Skeletal muscle cell (primary cell): ENCODE measurements at regions not wholly inside any gene's neighbourhood (a gene's known extent, or its start where the extent isn't known, plus 50 kb on each side); places are given as distances from the start of the nearest gene placed in this dataset.

ENCODE experiments used
- DNase-seq: peaks from one replicate; pipeline ENCODE4 v3.0.0-alpha.2; 2010; ENCODE audit warnings: low read depth
- H3K4me3 ChIP-seq: 2 replicates; pipeline ENCODE4 v1.5.1; 2011; ENCODE audit warnings: low read depth, mild to moderate bottlenecking, control low read depth, low read length, moderate library complexity

GRCh38 chr5:30804739-30805505, 388.6 kb upstream of the CDH6 start:
- no peak for DNase-seq
- H3K4me3 ChIP-seq = no peak overlapping the region

- no peak for DNase-seq
Measured at GRCh38 chr5:30802961-30803705, 390.4 kb upstream of the CDH6 start.

GRCh38 chr5:30781643-30782042, 411.8 kb upstream of the CDH6 start:
- DNase-seq = no peak
- no peak overlapping the region for H3K4me3 ChIP-seq

More at GRCh38 chr5:30802961-30803705, 390.4 kb upstream of the CDH6 start:
- no peak overlapping the region for H3K4me3 ChIP-seq

GRCh38 chr5:30768056-30768690, 425.3 kb upstream of the CDH6 start:
- H3K4me3 ChIP-seq = no peak overlapping the region
- DNase-seq = no peak

GRCh38 chr5:30765706-30766105, 427.8 kb upstream of the CDH6 start:
- no peak for DNase-seq
- H3K4me3 ChIP-seq = no peak overlapping the region

- H3K4me3 ChIP-seq = no peak overlapping the region
- no peak for DNase-seq
Measured at GRCh38 chr5:30765227-30765626, 428.3 kb upstream of the CDH6 start.

GRCh38 chr5:30764704-30765103, 428.8 kb upstream of the CDH6 start:
- no peak for DNase-seq
- no peak overlapping the region for H3K4me3 ChIP-seq

GRCh38 chr5:30759731-30760130, 433.8 kb upstream of the CDH6 start:
- DNase-seq = no peak

GRCh38 chr5:30752015-30752414, 441.5 kb upstream of the CDH6 start:
- no peak overlapping the region for H3K4me3 ChIP-seq
- no peak for DNase-seq

More at GRCh38 chr5:30759731-30760130, 433.8 kb upstream of the CDH6 start:
- H3K4me3 ChIP-seq = no peak overlapping the region

- H3K4me3 ChIP-seq = no peak overlapping the region
- no peak for DNase-seq
Measured at GRCh38 chr5:30749971-30750370, 443.5 kb upstream of the CDH6 start.

- no peak overlapping the region for H3K4me3 ChIP-seq
- DNase-seq = no peak
Measured at GRCh38 chr5:30747412-30747811, 446.1 kb upstream of the CDH6 start.

GRCh38 chr5:30736669-30737068, 456.8 kb upstream of the CDH6 start:
- DNase-seq = no peak
- no peak overlapping the region for H3K4me3 ChIP-seq

- no peak overlapping the region for H3K4me3 ChIP-seq
- DNase-seq = no peak
Measured at GRCh38 chr5:30734118-30734517, 459.4 kb upstream of the CDH6 start.

GRCh38 chr5:30725073-30725472, 468.4 kb upstream of the CDH6 start:
- H3K4me3 ChIP-seq = no peak overlapping the region

GRCh38 chr5:30698217-30698616, 495.3 kb upstream of the CDH6 start:
- DNase-seq = no peak
- no peak overlapping the region for H3K4me3 ChIP-seq

More at GRCh38 chr5:30725073-30725472, 468.4 kb upstream of the CDH6 start:
- no peak for DNase-seq

- no peak for DNase-seq
- no peak overlapping the region for H3K4me3 ChIP-seq
Measured at GRCh38 chr5:30693326-30693725, 500.2 kb upstream of the CDH6 start.

- DNase-seq = no peak
- H3K4me3 ChIP-seq = no peak overlapping the region
Measured at GRCh38 chr5:30690931-30691330, 502.6 kb upstream of the CDH6 start.

- H3K4me3 ChIP-seq = no peak overlapping the region
- no peak for DNase-seq
Measured at GRCh38 chr5:30687461-30687860, 506.0 kb upstream of the CDH6 start.

GRCh38 chr5:30686530-30686929, 507.0 kb upstream of the CDH6 start:
- no peak for DNase-seq

GRCh38 chr5:30676223-30676840, 517.2 kb upstream of the CDH6 start:
- no peak overlapping the region for H3K4me3 ChIP-seq
- no peak for DNase-seq

More at GRCh38 chr5:30686530-30686929, 507.0 kb upstream of the CDH6 start:
- H3K4me3 ChIP-seq = no peak overlapping the region
